Epidermal melanocyte (primary cell): ENCODE measurements at regions not wholly inside any gene's neighbourhood (a gene's known extent, or its start where the extent isn't known, plus 50 kb on each side); places are given as distances from the start of the nearest gene placed in this dataset.

ENCODE experiments used
- DNase-seq: peaks from one replicate; pipeline ENCODE4 v3.0.0; 2011; ENCODE audit warnings: low spot score; ENCODE audit not compliant: insufficient read length

- no peak for DNase-seq
These were observed 61.9 kb downstream of the EXOSC2 start for GRCh38 chr9:130755377-130756007.

GRCh38 chr9:130756037-130756436 lies 62.5 kb downstream of the EXOSC2 start:
- DNase-seq: no peak

- no peak for DNase-seq
These were observed 63.0 kb downstream of the EXOSC2 start for GRCh38 chr9:130756455-130757152.

- no peak for DNase-seq
These were observed 66.2 kb downstream of the EXOSC2 start for GRCh38 chr9:130759738-130760137.

GRCh38 chr9:130763331-130764171 lies 70.0 kb downstream of the EXOSC2 start:
- no peak for DNase-seq

- no peak for DNase-seq
These were observed 69.7 kb upstream of the ABL1 start for GRCh38 chr9:130765137-130766020.

- DNase-seq: no peak
These were observed 68.8 kb upstream of the ABL1 start for GRCh38 chr9:130766021-130766926.

GRCh38 chr9:130766927-130767307 lies 68.1 kb upstream of the ABL1 start:
- no peak for DNase-seq

- no peak for DNase-seq
These were observed 66.8 kb upstream of the ABL1 start for GRCh38 chr9:130768265-130768664.

GRCh38 chr9:130768891-130769403 lies 66.1 kb upstream of the ABL1 start:
- DNase-seq: no peak

GRCh38 chr9:130770093-130770492 lies 65.0 kb upstream of the ABL1 start:
- no peak for DNase-seq

GRCh38 chr9:130770679-130771442 lies 64.2 kb upstream of the ABL1 start:
- peak; percentile 44 for DNase-seq

GRCh38 chr9:130772185-130772584 lies 62.9 kb upstream of the ABL1 start:
- no peak for DNase-seq

- DNase-seq: no peak
These were observed 60.9 kb upstream of the ABL1 start for GRCh38 chr9:130774183-130774582.

GRCh38 chr9:130775336-130775991 lies 59.6 kb upstream of the ABL1 start:
- DNase-seq: no peak

GRCh38 chr9:130779153-130779855 lies 55.8 kb upstream of the ABL1 start:
- no peak for DNase-seq

GRCh38 chr9:130780415-130780814 lies 54.6 kb upstream of the ABL1 start:
- DNase-seq: no peak

GRCh38 chr9:130780865-130781504 lies 54.1 kb upstream of the ABL1 start:
- peak; percentile 38 for DNase-seq
